ENCODE measurements at regions not wholly inside any gene's neighbourhood (a gene's known extent, or its start where the extent isn't known, plus 50 kb on each side); places are given as distances from the start of the nearest gene placed in this dataset.

GRCh38 chr2:7539760-7540159 is 622.5 kb downstream of the RNF144A start:
- DNase-seq (no peak), ATAC-seq (no peak)
- in situ Hi-C loops (cut with MboI; ENCODE audit: low sequenced_read_pairs in 4 of 4), result no loop called here
- TF ChIP-seq CTCF (IDR thresholded peaks at IDR 0.05 in 4 of 5, conservative IDR thresholded peaks at IDR 0.05 in 1 of 5) (no peak), POLR2A (IDR thresholded peaks at IDR 0.05) (no peak)
- Histone ChIP-seq H3K4me1 (no peaks in the 10 kb centered on the region), H3K27me3 (no peaks in the 10 kb centered on the region), H3K36me3 (no peaks in the 10 kb centered on the region), H3K27ac (no peak overlapping the region), H3K9me3 (no peaks in the 10 kb centered on the region), H3K4me3 (no peak overlapping the region)
- intact Hi-C loops (cut with DNase I; ENCODE audit: low total_unique reads), result no loop called here

- Histone ChIP-seq H3K4me1 (no peaks in the 10 kb centered on the region), H3K27me3 (no peaks in the 10 kb centered on the region), H3K4me3 (no peak overlapping the region), H3K27ac (no peak overlapping the region), H3K9me3 (no peaks in the 10 kb centered on the region), H3K36me3 (no peaks in the 10 kb centered on the region)
- TF ChIP-seq POLR2A (IDR thresholded peaks at IDR 0.05), result no peak
- in situ Hi-C loops (cut with MboI; ENCODE audit: low sequenced_read_pairs in 4 of 4) (no loop called here), intact Hi-C loops (cut with DNase I; ENCODE audit: low total_unique reads) (no loop called here)
- no peak for DNase-seq
- ATAC-seq, result no peak
These were observed 635.8 kb downstream of the RNF144A start for GRCh38 chr2:7552825-7553570.

GRCh38 chr2:7555260-7555659 is 638.0 kb downstream of the RNF144A start:
- in situ Hi-C loops (cut with MboI; ENCODE audit: low sequenced_read_pairs in 4 of 4) (no loop called here), intact Hi-C loops (cut with DNase I; ENCODE audit: low total_unique reads) (no loop called here)
- Histone ChIP-seq H3K9me3 (no peaks in the 10 kb centered on the region), H3K36me3 (no peaks in the 10 kb centered on the region), H3K27me3 (no peaks in the 10 kb centered on the region), H3K27ac (no peak overlapping the region), H3K4me3 (no peak overlapping the region), H3K4me1 (no peaks in the 10 kb centered on the region)
- ATAC-seq (no peak), DNase-seq (no peak)
- TF ChIP-seq POLR2A (IDR thresholded peaks at IDR 0.05) (no peak), CTCF (IDR thresholded peaks at IDR 0.05 in 4 of 5, conservative IDR thresholded peaks at IDR 0.05 in 1 of 5) (no peak)

GRCh38 chr2:7557376-7557775 is 640.2 kb downstream of the RNF144A start:
- TF ChIP-seq POLR2A (IDR thresholded peaks at IDR 0.05), result no peak
- TF ChIP-seq CTCF (IDR thresholded peaks at IDR 0.05 in 4 of 5, conservative IDR thresholded peaks at IDR 0.05 in 1 of 5), result no peak
- Histone ChIP-seq H3K4me1 (no peaks in the 10 kb centered on the region), H3K36me3 (no peaks in the 10 kb centered on the region), H3K27me3 (no peaks in the 10 kb centered on the region), H3K27ac (no peak overlapping the region), H3K9me3 (no peaks in the 10 kb centered on the region), H3K4me3 (no peak overlapping the region)
- ATAC-seq, result no peak
- in situ Hi-C loops (cut with MboI; ENCODE audit: low sequenced_read_pairs in 4 of 4) (no loop called here), intact Hi-C loops (cut with DNase I; ENCODE audit: low total_unique reads) (no loop called here)
- DNase-seq, result no peak

- Histone ChIP-seq H3K36me3 (no peaks in the 10 kb centered on the region), H3K4me3 (no peak overlapping the region), H3K4me1 (no peaks in the 10 kb centered on the region), H3K27me3 (no peaks in the 10 kb centered on the region), H3K9me3 (no peaks in the 10 kb centered on the region), H3K27ac (no peak overlapping the region)
- DNase-seq (no peak), ATAC-seq (no peak)
- in situ Hi-C loops (cut with MboI; ENCODE audit: low sequenced_read_pairs in 4 of 4) (no loop called here), intact Hi-C loops (cut with DNase I; ENCODE audit: low total_unique reads) (no loop called here)
- no peak for TF ChIP-seq CTCF (IDR thresholded peaks at IDR 0.05 in 4 of 5, conservative IDR thresholded peaks at IDR 0.05 in 1 of 5)
- TF ChIP-seq POLR2A (IDR thresholded peaks at IDR 0.05), result no peak
These were observed 642.6 kb downstream of the RNF144A start for GRCh38 chr2:7559791-7560190.
